Endothelial cell of umbilical vein (primary cell): ENCODE measurements at regions not wholly inside any gene's neighbourhood (a gene's known extent, or its start where the extent isn't known, plus 50 kb on each side); places are given as distances from the start of the nearest gene placed in this dataset.

Experiments
- BruUV-seq: library from RNA; stranded (reverse); fragments of 400-500 nt; replicated peaks from 2 replicates; lab custom pipeline; 2021; lab: Mats Ljungman, UMichigan
- CTCF ChIA-PET: fragments of 300-600, 350-600 bp; sonication (Branson Sonifier 250); formaldehyde crosslinking; loops from one replicate; lab custom pipeline; 2021; ENCODE audit warnings: antibody characterized with exemption, inconsistent platforms; lab: Charles Lee
- POLR2A ChIA-PET: fragments of 300-600, 350-600 bp; sonication (Branson Sonifier 250); formaldehyde crosslinking; loops from one replicate; lab custom pipeline; 2021; ENCODE audit warnings: antibody characterized with exemption, inconsistent platforms; lab: Charles Lee
- DNase-seq: peaks from one replicate; pipeline ENCODE4 v3.0.0-alpha.2; 2011; ENCODE audit warnings: low read depth, low spot score
- FAIRE-seq: peaks from 2 replicates; lab custom pipeline; 2011; peaks lifted over from hg19 to GRCh38; lab: Jason Lieb, UNC
- H2AFZ ChIP-seq: 2 replicates; pipeline ENCODE4 v1.6.0; 2012; ENCODE audit warnings: low read depth, low read length, control low read depth, inconsistent platforms
- H3K27ac ChIP-seq: 2 replicates; pipeline ENCODE4 v1.5.1; 2011; ENCODE audit warnings: low read depth, mild to moderate bottlenecking, control low read depth, low read length, moderate library complexity; ENCODE audit not compliant: insufficient read depth
- H3K27me3 ChIP-seq, 2 experiments: 2 replicates each; pipeline versions ENCODE4 v1.6.0 to v1.6.1; 2011; ENCODE audit warnings: low read length in 2 of 2, mixed read lengths in 1 of 2; ENCODE audit not compliant: control insufficient read depth in 2 of 2, insufficient read depth in 2 of 2
- H3K36me3 ChIP-seq, 2 experiments: 2 replicates in 1 of 2; 3 replicates in 1 of 2; pipeline ENCODE4 v1.5.1; 2011; ENCODE audit warnings: low read length in 2 of 2, mild to moderate bottlenecking in 1 of 2, moderate library complexity in 1 of 2; ENCODE audit not compliant: control insufficient read depth in 2 of 2, insufficient read depth in 2 of 2; ENCODE audit errors: extremely low read depth in 1 of 2
- H3K4me1 ChIP-seq: 3 replicates; pipeline ENCODE4 v1.5.1; 2011; ENCODE audit warnings: mild to moderate bottlenecking, low read length; ENCODE audit not compliant: control insufficient read depth, insufficient read depth; ENCODE audit errors: extremely low read depth
- H3K4me2 ChIP-seq: 2 replicates; pipeline ENCODE4 v1.6.1; 2011; ENCODE audit warnings: low read length, control low read depth, mixed read lengths; ENCODE audit not compliant: insufficient read depth
- H3K4me3 ChIP-seq, 3 experiments: fragments of 200-600 bp in 1 of 3; sonication (generic), shearing (Covaris generic) in 1 of 3; replicated peaks in 1 of 3; 2 replicates each; pipeline ENCODE4 v1.5.1; 2011 to 2016; ENCODE audit warnings: control low read depth in 3 of 3, low read length in 3 of 3, mild to moderate bottlenecking in 2 of 3, inconsistent platforms in 1 of 3, low read depth in 1 of 3, moderate library complexity in 1 of 3; ENCODE audit not compliant: insufficient read depth in 1 of 3
- H3K79me2 ChIP-seq: 2 replicates; pipeline ENCODE4 v1.6.0; 2012; ENCODE audit warnings: low read length, inconsistent platforms; ENCODE audit not compliant: control insufficient read depth, insufficient read depth
- H3K9ac ChIP-seq: replicated peaks from 2 replicates; pipeline ENCODE3; 2011; ENCODE audit warnings: low read length, control low read depth; ENCODE audit not compliant: insufficient read depth; ENCODE audit errors: extremely low read depth
- H3K9me1 ChIP-seq: replicated peaks from 3 replicates; pipeline ENCODE4 v1.6.0; 2011; ENCODE audit warnings: mild to moderate bottlenecking, low read length; ENCODE audit not compliant: control insufficient read depth, insufficient read depth; ENCODE audit errors: extremely low read depth
- H3K9me3 ChIP-seq: replicated peaks from 2 replicates; pipeline ENCODE4 v1.5.1; 2012; ENCODE audit warnings: low read length, inconsistent platforms; ENCODE audit not compliant: control insufficient read depth, insufficient read depth
- H4K20me1 ChIP-seq: replicated peaks from 2 replicates; pipeline ENCODE3; 2011; ENCODE audit warnings: mild to moderate bottlenecking, low read length; ENCODE audit not compliant: control insufficient read depth, insufficient read depth; ENCODE audit errors: extremely low read depth
- CTCF ChIP-seq, 2 donors: IDR thresholded peaks; 1 replicate in 1 of 2; 2 replicates in 1 of 2; pipeline ENCODE4 v1.5.1; 2011; ENCODE audit warnings: low read length in 2 of 2, mild to moderate bottlenecking in 2 of 2, moderate library complexity in 2 of 2, control low read depth in 1 of 2, inconsistent platforms in 1 of 2, low read depth in 1 of 2; ENCODE audit not compliant: insufficient read depth in 1 of 2; ENCODE audit errors: extremely low read depth in 1 of 2
- EZH2 ChIP-seq: IDR thresholded peaks from 2 replicates; pipeline ENCODE4 v1.6.1; 2012; ENCODE audit warnings: borderline replicate concordance, low read depth, mild to moderate bottlenecking, moderate library complexity, low read length, inconsistent platforms; ENCODE audit not compliant: severe bottlenecking
- FOS ChIP-seq: IDR thresholded peaks from 2 replicates; pipeline ENCODE4 v1.6.1; 2011; ENCODE audit warnings: mild to moderate bottlenecking, low read length, moderate library complexity, borderline replicate concordance; ENCODE audit not compliant: insufficient read depth
- GATA2 ChIP-seq: IDR thresholded peaks from 2 replicates; pipeline ENCODE4 v1.7.0; 2011; ENCODE audit warnings: low read depth, mild to moderate bottlenecking, moderate library complexity, mixed read lengths, low read length; ENCODE audit not compliant: insufficient read length, insufficient read depth
- JUN ChIP-seq: IDR thresholded peaks from 2 replicates; pipeline ENCODE4 v1.6.1; 2011; ENCODE audit warnings: borderline replicate concordance, low read depth; ENCODE audit not compliant: insufficient read length, insufficient read depth
- MAX ChIP-seq: IDR thresholded peaks from 2 replicates; pipeline ENCODE4 v1.6.1; 2011; ENCODE audit not compliant: insufficient read depth, insufficient read length
- MYC ChIP-seq: IDR thresholded peaks from one replicate; pipeline ENCODE4 v1.6.1; 2011; ENCODE audit warnings: mild to moderate bottlenecking, low read depth, low read length
- POLR2A ChIP-seq: IDR thresholded peaks from 2 replicates; pipeline ENCODE4 v1.6.1; 2012; ENCODE audit warnings: low read depth, mild to moderate bottlenecking, control low read depth, low read length
- POLR2AphosphoS5 ChIP-seq: IDR thresholded peaks from 2 replicates; pipeline ENCODE4 v1.6.1; 2012; ENCODE audit warnings: low read depth, mild to moderate bottlenecking, control low read depth, low read length, moderate library complexity; ENCODE audit not compliant: insufficient read depth
- dilution Hi-C: fragments of 300-500 bp; cut with MboI; formaldehyde crosslinking; loops from one replicate; pipeline ENCODE4 v1.15.0; 2019; ENCODE audit warnings: low sequenced_read_pairs; ENCODE audit not compliant: extremely low pct_ligation_motif_present
- intact Hi-C: fragments of 100-400 bp; cut with micrococcal nuclease; formaldehyde crosslinking; loops from one replicate; pipeline ENCODE4 v1.10.0; 2022

GRCh38 chr12:13834241-13834640 lies 147.2 kb downstream of the GRIN2B start:
- Histone ChIP-seq H4K20me1 (no peaks in the 10 kb centered on the region), H2AFZ (no peak overlapping the region), H3K4me3 (no peak overlapping the region), H3K36me3 (no peaks in the 10 kb centered on the region), H3K4me1 (no peaks in the 10 kb centered on the region), H3K27ac (no peak overlapping the region), H3K9ac (no peak overlapping the region), H3K9me1 (no peaks in the 10 kb centered on the region), H3K79me2 (no peaks in the 10 kb centered on the region), H3K4me2 (no peak overlapping the region), H3K27me3 (no peaks in the 10 kb centered on the region), H3K9me3 (no peaks in the 10 kb centered on the region)
- no peak for DNase-seq
- intact Hi-C loops = no loop called here
- FAIRE-seq = no peak
- ChIA-PET POLR2A (no interaction called here), CTCF (no interaction called here)
- dilution Hi-C loops = no loop called here
- TF ChIP-seq JUN (no peak), EZH2 (no peak), FOS (no peak), MAX (no peak), GATA2 (no peak), POLR2AphosphoS5 (no peak), POLR2A (no peak), CTCF (IDR thresholded peaks at IDR 0.05; ENCODE audit: extremely low read depth in 1 of 2, insufficient read depth in 1 of 2, low read depth in 1 of 2, low read length in 2 of 2) (no peak), MYC (no peak)
- BruUV-seq = no TSS peak
